HEK293 (cell line): ENCODE measurements at regions not wholly inside any gene's neighbourhood (a gene's known extent, or its start where the extent isn't known, plus 50 kb on each side); places are given as distances from the start of the nearest gene placed in this dataset.

Source experiments
- ELK4 ChIP-seq: IDR thresholded peaks from 2 replicates; pipeline ENCODE4 v1.6.1; 2011; ENCODE audit warnings: mild to moderate bottlenecking, low read depth, low read length, borderline replicate concordance
- GLI4 ChIP-seq: fragments of 450-650 bp; formaldehyde crosslinking; IDR thresholded peaks from 2 replicates; pipeline ENCODE4 v1.5.1; 2016; ENCODE audit warnings: missing biosample characterization, missing genetic modification characterization
- MZF1 ChIP-seq: fragments of 450-650 bp; formaldehyde crosslinking; IDR thresholded peaks from 2 replicates; pipeline ENCODE4 v1.5.1; 2017; ENCODE audit warnings: missing biosample characterization, missing genetic modification characterization, borderline replicate concordance
- ZBTB48 ChIP-seq: fragments of 450-650 bp; formaldehyde crosslinking; IDR thresholded peaks from 2 replicates; pipeline ENCODE4 v1.5.1; 2016; ENCODE audit warnings: missing biosample characterization, missing genetic modification characterization
- ZNF133 ChIP-seq: fragments of 450-650 bp; formaldehyde crosslinking; IDR thresholded peaks from 2 replicates; pipeline ENCODE4 v1.5.1; 2016; ENCODE audit warnings: missing biosample characterization, missing genetic modification characterization
- ZNF18 ChIP-seq: fragments of 450-650 bp; formaldehyde crosslinking; IDR thresholded peaks from 2 replicates; pipeline ENCODE4 v1.5.1; 2016; ENCODE audit warnings: missing biosample characterization, missing genetic modification characterization
- ZNF416 ChIP-seq: fragments of 450-650 bp; formaldehyde crosslinking; IDR thresholded peaks from 2 replicates; pipeline ENCODE4 v1.5.1; 2016; ENCODE audit warnings: missing biosample characterization, missing genetic modification characterization
- ZNF544 ChIP-seq: fragments of 450-650 bp; formaldehyde crosslinking; IDR thresholded peaks from 2 replicates; pipeline ENCODE4 v1.5.0; 2017; ENCODE audit warnings: missing biosample characterization, missing genetic modification characterization
- ZNF624 ChIP-seq: fragments of 450-650 bp; formaldehyde crosslinking; IDR thresholded peaks from 2 replicates; pipeline ENCODE4 v1.5.1; 2017; ENCODE audit warnings: missing biosample characterization, missing genetic modification characterization
- TF ChIP-seq, protein P1 (sequence below): fragments of 450-650 bp; formaldehyde crosslinking; IDR thresholded peaks from 2 replicates; pipeline ENCODE4 v1.5.1; 2016; ENCODE audit warnings: missing biosample characterization, missing genetic modification characterization
- TF ChIP-seq, protein P2 (sequence below): fragments of 450-650 bp; formaldehyde crosslinking; IDR thresholded peaks from 2 replicates; pipeline ENCODE4 v1.5.1; 2016; ENCODE audit warnings: missing biosample characterization, missing genetic modification characterization

DNA sequence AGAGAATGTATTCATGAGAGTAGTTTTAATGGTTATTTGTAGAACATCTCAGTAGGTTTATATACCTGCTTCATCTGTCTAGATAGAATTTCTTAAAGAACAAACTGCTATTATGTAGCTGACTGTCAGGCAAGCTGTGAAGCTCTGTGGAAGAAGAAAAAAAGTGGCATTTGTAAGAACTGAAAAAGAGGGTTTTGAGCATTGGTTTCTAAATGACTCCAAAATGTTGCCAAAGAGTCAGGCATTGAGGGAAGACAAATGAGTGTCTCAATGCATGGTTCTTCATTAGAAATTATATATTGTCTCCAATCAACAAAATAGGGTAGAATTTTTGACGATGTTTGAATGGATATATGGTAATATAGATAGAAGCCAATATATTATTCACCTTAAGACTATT, 1276.1 kb downstream of the KCNT2 start:
- TF ChIP-seq, protein P1, sequence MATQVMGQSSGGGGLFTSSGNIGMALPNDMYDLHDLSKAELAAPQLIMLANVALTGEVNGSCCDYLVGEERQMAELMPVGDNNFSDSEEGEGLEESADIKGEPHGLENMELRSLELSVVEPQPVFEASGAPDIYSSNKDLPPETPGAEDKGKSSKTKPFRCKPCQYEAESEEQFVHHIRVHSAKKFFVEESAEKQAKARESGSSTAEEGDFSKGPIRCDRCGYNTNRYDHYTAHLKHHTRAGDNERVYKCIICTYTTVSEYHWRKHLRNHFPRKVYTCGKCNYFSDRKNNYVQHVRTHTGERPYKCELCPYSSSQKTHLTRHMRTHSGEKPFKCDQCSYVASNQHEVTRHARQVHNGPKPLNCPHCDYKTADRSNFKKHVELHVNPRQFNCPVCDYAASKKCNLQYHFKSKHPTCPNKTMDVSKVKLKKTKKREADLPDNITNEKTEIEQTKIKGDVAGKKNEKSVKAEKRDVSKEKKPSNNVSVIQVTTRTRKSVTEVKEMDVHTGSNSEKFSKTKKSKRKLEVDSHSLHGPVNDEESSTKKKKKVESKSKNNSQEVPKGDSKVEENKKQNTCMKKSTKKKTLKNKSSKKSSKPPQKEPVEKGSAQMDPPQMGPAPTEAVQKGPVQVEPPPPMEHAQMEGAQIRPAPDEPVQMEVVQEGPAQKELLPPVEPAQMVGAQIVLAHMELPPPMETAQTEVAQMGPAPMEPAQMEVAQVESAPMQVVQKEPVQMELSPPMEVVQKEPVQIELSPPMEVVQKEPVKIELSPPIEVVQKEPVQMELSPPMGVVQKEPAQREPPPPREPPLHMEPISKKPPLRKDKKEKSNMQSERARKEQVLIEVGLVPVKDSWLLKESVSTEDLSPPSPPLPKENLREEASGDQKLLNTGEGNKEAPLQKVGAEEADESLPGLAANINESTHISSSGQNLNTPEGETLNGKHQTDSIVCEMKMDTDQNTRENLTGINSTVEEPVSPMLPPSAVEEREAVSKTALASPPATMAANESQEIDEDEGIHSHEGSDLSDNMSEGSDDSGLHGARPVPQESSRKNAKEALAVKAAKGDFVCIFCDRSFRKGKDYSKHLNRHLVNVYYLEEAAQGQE (tag by site-specific recombination) = no peak
- no peak for TF ChIP-seq ZNF624 (tag by site-specific recombination)
- no peak for TF ChIP-seq ZNF544 (tag by site-specific recombination)
- TF ChIP-seq ZNF18 = no peak
- no peak for TF ChIP-seq ZNF416 (tag by site-specific recombination)
- TF ChIP-seq ZNF133 (tag by site-specific recombination) = no peak
- no peak for TF ChIP-seq MZF1 (tag by site-specific recombination)
- TF ChIP-seq, protein P2, sequence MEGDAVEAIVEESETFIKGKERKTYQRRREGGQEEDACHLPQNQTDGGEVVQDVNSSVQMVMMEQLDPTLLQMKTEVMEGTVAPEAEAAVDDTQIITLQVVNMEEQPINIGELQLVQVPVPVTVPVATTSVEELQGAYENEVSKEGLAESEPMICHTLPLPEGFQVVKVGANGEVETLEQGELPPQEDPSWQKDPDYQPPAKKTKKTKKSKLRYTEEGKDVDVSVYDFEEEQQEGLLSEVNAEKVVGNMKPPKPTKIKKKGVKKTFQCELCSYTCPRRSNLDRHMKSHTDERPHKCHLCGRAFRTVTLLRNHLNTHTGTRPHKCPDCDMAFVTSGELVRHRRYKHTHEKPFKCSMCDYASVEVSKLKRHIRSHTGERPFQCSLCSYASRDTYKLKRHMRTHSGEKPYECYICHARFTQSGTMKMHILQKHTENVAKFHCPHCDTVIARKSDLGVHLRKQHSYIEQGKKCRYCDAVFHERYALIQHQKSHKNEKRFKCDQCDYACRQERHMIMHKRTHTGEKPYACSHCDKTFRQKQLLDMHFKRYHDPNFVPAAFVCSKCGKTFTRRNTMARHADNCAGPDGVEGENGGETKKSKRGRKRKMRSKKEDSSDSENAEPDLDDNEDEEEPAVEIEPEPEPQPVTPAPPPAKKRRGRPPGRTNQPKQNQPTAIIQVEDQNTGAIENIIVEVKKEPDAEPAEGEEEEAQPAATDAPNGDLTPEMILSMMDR (tag by site-specific recombination) = no peak
- TF ChIP-seq GLI4 = no peak
- no peak for TF ChIP-seq ZBTB48 (tag by site-specific recombination)
- no peak for TF ChIP-seq ELK4
